GM19452 (cell line): ENCODE measurements at regions not wholly inside any gene's neighbourhood (a gene's known extent, or its start where the extent isn't known, plus 50 kb on each side); places are given as distances from the start of the nearest gene placed in this dataset.
"Not testable (repeated sequence)": the region's sequence is repeated elsewhere in the genome, so short reads cannot be mapped to it uniquely, and the experiment has no call there.

ENCODE experiments used
- ATAC-seq: cut with Tn5 transposase; IDR thresholded peaks from one replicate; pipeline ENCODE4 v1.9.1; 2021; ENCODE audit not compliant: unreplicated experiment

GRCh38 chr2:146468578-146468977 lies 1376.3 kb upstream of the ACVR2A start:
- ATAC-seq: no peak

- ATAC-seq: no peak
Measured at GRCh38 chr2:146467425-146467824, 1377.4 kb upstream of the ACVR2A start.

GRCh38 chr2:146465460-146465859 lies 1379.4 kb upstream of the ACVR2A start:
- ATAC-seq: no peak

- ATAC-seq: no peak
Measured at GRCh38 chr2:146461068-146461467, 1383.8 kb upstream of the ACVR2A start.

- ATAC-seq: no peak
Measured at GRCh38 chr2:146458585-146458984, 1386.2 kb upstream of the ACVR2A start.

GRCh38 chr2:146457221-146457620 lies 1387.6 kb upstream of the ACVR2A start:
- no peak for ATAC-seq

GRCh38 chr2:146455325-146455724 lies 1389.5 kb upstream of the ACVR2A start:
- ATAC-seq: no peak

- no peak for ATAC-seq
Measured at GRCh38 chr2:146451972-146452371, 1392.9 kb upstream of the ACVR2A start.

- no peak for ATAC-seq
Measured at GRCh38 chr2:146450131-146450530, 1394.7 kb upstream of the ACVR2A start.

- no peak for ATAC-seq
Measured at GRCh38 chr2:146444987-146445386, 1399.8 kb upstream of the ACVR2A start.

- no peak for ATAC-seq
Measured at GRCh38 chr2:146444085-146444484, 1400.7 kb upstream of the ACVR2A start.

- no peak for ATAC-seq
Measured at GRCh38 chr2:146438246-146438645, 1406.6 kb upstream of the ACVR2A start.

- no peak for ATAC-seq
Measured at GRCh38 chr2:146437712-146438111, 1407.1 kb upstream of the ACVR2A start.

GRCh38 chr2:146433116-146433875 lies 1411.5 kb upstream of the ACVR2A start:
- no peak for ATAC-seq

GRCh38 chr2:146429366-146429765 lies 1415.5 kb upstream of the ACVR2A start:
- no peak for ATAC-seq

GRCh38 chr2:146417942-146418341 lies 1426.9 kb upstream of the ACVR2A start:
- ATAC-seq: no peak

- no peak for ATAC-seq
Measured at GRCh38 chr2:146415291-146415690, 1429.5 kb upstream of the ACVR2A start.

- no peak for ATAC-seq
Measured at GRCh38 chr2:146414456-146414855, 1430.4 kb upstream of the ACVR2A start.

GRCh38 chr2:146413086-146413610 lies 1431.7 kb upstream of the ACVR2A start:
- ATAC-seq: no peak

- no peak for ATAC-seq
Measured at GRCh38 chr2:146412625-146413024, 1432.2 kb upstream of the ACVR2A start.

- ATAC-seq: not testable (repeated sequence)
Measured at GRCh38 chr2:146405402-146406309, 1439.2 kb upstream of the ACVR2A start.
